ENCODE measurements at regions not wholly inside any gene's neighbourhood (a gene's known extent, or its start where the extent isn't known, plus 50 kb on each side); places are given as distances from the start of the nearest gene placed in this dataset.
"Not testable (repeated sequence)": the region's sequence is repeated elsewhere in the genome, so short reads cannot be mapped to it uniquely, and the experiment has no call there.

DNA sequence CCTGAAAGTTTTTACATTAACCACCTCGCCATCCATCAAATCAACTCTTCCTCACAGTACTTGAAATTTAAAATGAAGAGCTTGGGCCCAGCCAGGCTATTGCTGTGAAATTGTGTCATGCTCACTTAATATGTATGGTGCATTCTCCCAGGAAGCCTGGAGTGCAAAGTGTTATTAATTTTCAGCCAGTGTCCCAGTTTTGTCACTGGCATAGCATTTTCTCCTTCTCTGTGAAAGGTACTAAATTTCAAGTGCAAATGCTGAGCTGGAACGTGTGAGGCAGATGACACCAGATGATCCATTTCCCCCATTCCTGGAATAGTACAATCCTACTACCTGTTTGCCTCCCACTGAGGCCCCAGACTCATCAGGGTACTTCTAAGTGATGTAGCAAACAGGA is 397.6 kb upstream of the ACTBL2 start:
- Histone ChIP-seq H3K27me3 (ENCODE audit: insufficient read depth, insufficient read length) (no peaks in the 10 kb centered on the region), H3K9ac (ENCODE audit: insufficient read length, low read depth) (no peak overlapping the region), H3K36me3 (ENCODE audit: insufficient read depth, insufficient read length, low read length) (no peaks in the 10 kb centered on the region), H3K4me3 (ENCODE audit: insufficient read length, low read depth) (no peak overlapping the region), H3K9me3 (ENCODE audit: insufficient read depth, low read length) (no peaks in the 10 kb centered on the region), H3K4me1 (ENCODE audit: insufficient read depth, insufficient read length) (no peaks in the 10 kb centered on the region)
- TF ChIP-seq ZNF274 (IDR thresholded peaks at IDR 0.05; ENCODE audit: low read depth, low read length) (no peak), SUZ12 (IDR thresholded peaks at IDR 0.05; ENCODE audit: extremely low read depth, insufficient read depth, insufficient read length) (no peak), YY1 (IDR thresholded peaks at IDR 0.05; ENCODE audit: insufficient read depth, insufficient read length) (no peak)
- DNase-seq (ENCODE audit: low read depth, low spot score) = no peak

- DNase-seq (ENCODE audit: low read depth, low spot score) = no peak
- Histone ChIP-seq H3K9ac (ENCODE audit: insufficient read length, low read depth) (no peak overlapping the region), H3K4me1 (ENCODE audit: insufficient read depth, insufficient read length) (no peaks in the 10 kb centered on the region), H3K36me3 (ENCODE audit: insufficient read depth, insufficient read length, low read length) (no peaks in the 10 kb centered on the region), H3K9me3 (ENCODE audit: insufficient read depth, low read length) (no peaks in the 10 kb centered on the region), H3K4me3 (ENCODE audit: insufficient read length, low read depth) (no peak overlapping the region), H3K27me3 (ENCODE audit: insufficient read depth, insufficient read length) (no peaks in the 10 kb centered on the region)
- TF ChIP-seq YY1 (IDR thresholded peaks at IDR 0.05; ENCODE audit: insufficient read depth, insufficient read length) = no peak
- no peak for TF ChIP-seq SUZ12 (IDR thresholded peaks at IDR 0.05; ENCODE audit: extremely low read depth, insufficient read depth, insufficient read length)
- no peak for TF ChIP-seq ZNF274 (IDR thresholded peaks at IDR 0.05; ENCODE audit: low read depth, low read length)
These were observed 395.7 kb upstream of the ACTBL2 start for GRCh38 chr5:57878301-57878722.

DNA sequence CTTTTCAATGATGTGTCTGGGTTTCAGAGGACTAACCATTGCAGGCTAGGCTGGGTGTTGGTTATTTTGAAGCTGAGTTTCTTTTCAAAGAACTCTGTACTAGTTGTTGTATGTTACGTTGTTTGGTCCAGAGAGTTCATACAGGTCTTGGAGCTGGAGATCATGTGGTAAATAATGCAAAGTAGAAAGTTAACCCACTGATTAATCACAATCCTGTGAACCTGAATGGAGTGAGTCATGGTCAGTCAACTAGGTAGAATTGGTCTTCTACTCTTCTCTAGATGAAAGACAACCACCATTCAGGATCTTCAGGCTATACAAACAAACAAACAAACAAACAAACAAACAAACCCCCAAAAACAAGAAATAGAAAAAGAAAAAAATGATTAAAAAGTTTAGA is 388.9 kb upstream of the ACTBL2 start:
- no peak for TF ChIP-seq ZNF274 (IDR thresholded peaks at IDR 0.05; ENCODE audit: low read depth, low read length)
- TF ChIP-seq SUZ12 (IDR thresholded peaks at IDR 0.05; ENCODE audit: extremely low read depth, insufficient read depth, insufficient read length) = no peak
- no peak for TF ChIP-seq YY1 (IDR thresholded peaks at IDR 0.05; ENCODE audit: insufficient read depth, insufficient read length)
- Histone ChIP-seq H3K27me3 (ENCODE audit: insufficient read depth, insufficient read length) (no peaks in the 10 kb centered on the region), H3K9ac (ENCODE audit: insufficient read length, low read depth) (no peak overlapping the region), H3K4me3 (ENCODE audit: insufficient read length, low read depth) (no peak overlapping the region), H3K9me3 (ENCODE audit: insufficient read depth, low read length) (peaks cover 10% of the 10 kb centered on the region; the same call in 1 of the 2 replicates), H3K4me1 (ENCODE audit: insufficient read depth, insufficient read length) (no peaks in the 10 kb centered on the region), H3K36me3 (ENCODE audit: insufficient read depth, insufficient read length, low read length) (no peaks in the 10 kb centered on the region)
- DNase-seq (ENCODE audit: low read depth, low spot score) = no peak

- not testable (repeated sequence) for H3K27me3 ChIP-seq (ENCODE audit: insufficient read depth, insufficient read length)
These were observed 387.7 kb upstream of the ACTBL2 start for GRCh38 chr5:57870267-57870666.

GRCh38 chr5:57863661-57864060 is 381.1 kb upstream of the ACTBL2 start:
- TF ChIP-seq ZNF274 (IDR thresholded peaks at IDR 0.05; ENCODE audit: low read depth, low read length) (no peak), YY1 (IDR thresholded peaks at IDR 0.05; ENCODE audit: insufficient read depth, insufficient read length) (no peak), SUZ12 (IDR thresholded peaks at IDR 0.05; ENCODE audit: extremely low read depth, insufficient read depth, insufficient read length) (no peak)
- no peaks in the 10 kb centered on the region for H3K4me1 ChIP-seq (ENCODE audit: insufficient read depth, insufficient read length)
- no peak overlapping the region for H3K4me3 ChIP-seq (ENCODE audit: insufficient read length, low read depth)
- H3K9me3 ChIP-seq (ENCODE audit: insufficient read depth, low read length) = no peaks in the 10 kb centered on the region
- H3K27me3 ChIP-seq (ENCODE audit: insufficient read depth, insufficient read length) = no peaks in the 10 kb centered on the region
- H3K36me3 ChIP-seq (ENCODE audit: insufficient read depth, insufficient read length, low read length) = no peaks in the 10 kb centered on the region
- no peak overlapping the region for H3K9ac ChIP-seq (ENCODE audit: insufficient read length, low read depth)
- no peak for DNase-seq (ENCODE audit: low read depth, low spot score)

More at GRCh38 chr5:57870267-57870666, 387.7 kb upstream of the ACTBL2 start:
- H3K4me3 ChIP-seq (ENCODE audit: insufficient read length, low read depth); H3K4me1 ChIP-seq (ENCODE audit: insufficient read depth, insufficient read length); H3K36me3 ChIP-seq (ENCODE audit: insufficient read depth, insufficient read length, low read length); H3K9ac ChIP-seq (ENCODE audit: insufficient read length, low read depth); DNase-seq (ENCODE audit: low read depth, low spot score); H3K9me3 ChIP-seq (ENCODE audit: insufficient read depth, low read length): not testable (repeated sequence)

DNA sequence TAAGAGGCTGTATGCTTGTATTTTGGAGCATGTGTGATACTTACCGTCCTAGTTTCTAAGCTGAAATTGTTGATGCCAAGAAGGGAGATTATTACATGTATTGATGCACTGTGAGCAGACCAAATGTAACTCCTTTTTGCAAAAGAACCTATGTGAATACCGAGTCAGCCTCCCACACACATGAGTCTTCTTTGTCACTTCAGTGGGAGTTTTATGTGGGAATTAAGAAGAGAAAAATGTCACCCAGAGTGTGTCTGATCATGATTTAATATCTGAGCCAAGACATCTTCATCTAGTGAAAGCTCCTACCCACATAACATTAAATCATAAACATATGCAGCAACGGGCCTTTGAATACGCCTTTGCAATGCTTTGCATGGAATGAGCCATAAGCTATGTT is 380.3 kb upstream of the ACTBL2 start:
- Histone ChIP-seq H3K9ac (ENCODE audit: insufficient read length, low read depth) (no peak overlapping the region), H3K36me3 (ENCODE audit: insufficient read depth, insufficient read length, low read length) (no peaks in the 10 kb centered on the region), H3K27me3 (ENCODE audit: insufficient read depth, insufficient read length) (no peaks in the 10 kb centered on the region), H3K4me1 (ENCODE audit: insufficient read depth, insufficient read length) (no peaks in the 10 kb centered on the region), H3K4me3 (ENCODE audit: insufficient read length, low read depth) (no peak overlapping the region), H3K9me3 (ENCODE audit: insufficient read depth, low read length) (no peaks in the 10 kb centered on the region)
- DNase-seq (ENCODE audit: low read depth, low spot score) = no peak
- no peak for TF ChIP-seq ZNF274 (IDR thresholded peaks at IDR 0.05; ENCODE audit: low read depth, low read length)
- TF ChIP-seq YY1 (IDR thresholded peaks at IDR 0.05; ENCODE audit: insufficient read depth, insufficient read length) = no peak
- no peak for TF ChIP-seq SUZ12 (IDR thresholded peaks at IDR 0.05; ENCODE audit: extremely low read depth, insufficient read depth, insufficient read length)

DNA sequence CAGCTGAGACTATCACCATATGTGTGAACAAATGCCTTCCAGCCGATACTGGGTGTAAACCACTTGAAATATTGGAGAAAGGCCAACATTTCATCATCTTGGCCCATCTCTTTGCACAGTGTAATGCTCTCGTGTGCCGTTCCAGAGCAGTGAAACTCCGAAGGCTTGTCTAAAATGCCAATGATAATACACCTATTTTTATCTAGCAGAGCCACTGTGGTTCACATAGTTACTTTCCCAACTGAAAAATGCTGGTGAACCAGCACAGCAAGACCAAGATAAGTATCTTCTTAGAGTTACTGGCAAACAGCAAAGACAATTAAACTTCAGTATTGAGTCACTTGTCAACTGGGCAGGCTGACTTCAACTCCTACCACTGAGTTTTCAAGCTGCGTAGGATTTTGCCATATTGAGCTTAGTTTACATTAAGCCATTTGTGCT is 379.9 kb upstream of the ACTBL2 start:
- Histone ChIP-seq H3K4me3 (ENCODE audit: insufficient read length, low read depth) (no peak overlapping the region), H3K9me3 (ENCODE audit: insufficient read depth, low read length) (no peaks in the 10 kb centered on the region), H3K9ac (ENCODE audit: insufficient read length, low read depth) (no peak overlapping the region), H3K4me1 (ENCODE audit: insufficient read depth, insufficient read length) (no peaks in the 10 kb centered on the region), H3K27me3 (ENCODE audit: insufficient read depth, insufficient read length) (no peaks in the 10 kb centered on the region), H3K36me3 (ENCODE audit: insufficient read depth, insufficient read length, low read length) (no peaks in the 10 kb centered on the region)
- no peak for TF ChIP-seq SUZ12 (IDR thresholded peaks at IDR 0.05; ENCODE audit: extremely low read depth, insufficient read depth, insufficient read length)
- no peak for TF ChIP-seq YY1 (IDR thresholded peaks at IDR 0.05; ENCODE audit: insufficient read depth, insufficient read length)
- TF ChIP-seq ZNF274 (IDR thresholded peaks at IDR 0.05; ENCODE audit: low read depth, low read length) = no peak
- no peak for DNase-seq (ENCODE audit: low read depth, low spot score)

DNA sequence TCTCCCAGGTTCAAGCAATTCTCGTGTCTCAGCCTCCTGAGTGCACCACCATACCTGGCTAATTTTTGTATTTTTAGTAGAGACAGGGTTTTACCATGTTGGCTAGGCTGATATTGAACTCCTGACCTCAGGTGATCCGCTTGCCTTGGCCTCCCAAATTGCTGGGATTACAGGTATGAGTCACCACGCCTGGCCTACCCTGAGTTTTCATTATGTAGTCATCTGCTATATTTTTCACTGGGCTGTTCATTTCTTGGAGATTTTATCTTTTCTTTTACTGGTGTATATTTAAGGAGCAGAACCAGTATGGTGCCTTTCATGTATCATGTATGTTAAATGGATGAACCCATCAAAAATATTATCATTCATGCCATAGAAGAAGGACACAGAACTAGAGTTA is 377.0 kb upstream of the ACTBL2 start:
- TF ChIP-seq ZNF274 (IDR thresholded peaks at IDR 0.05; ENCODE audit: low read depth, low read length) (no peak), SUZ12 (IDR thresholded peaks at IDR 0.05; ENCODE audit: extremely low read depth, insufficient read depth, insufficient read length) (no peak), YY1 (IDR thresholded peaks at IDR 0.05; ENCODE audit: insufficient read depth, insufficient read length) (no peak)
- Histone ChIP-seq H3K9ac (ENCODE audit: insufficient read length, low read depth) (no peak overlapping the region), H3K4me1 (ENCODE audit: insufficient read depth, insufficient read length) (no peaks in the 10 kb centered on the region), H3K36me3 (ENCODE audit: insufficient read depth, insufficient read length, low read length) (no peaks in the 10 kb centered on the region), H3K4me3 (ENCODE audit: insufficient read length, low read depth) (no peak overlapping the region), H3K27me3 (ENCODE audit: insufficient read depth, insufficient read length) (no peaks in the 10 kb centered on the region), H3K9me3 (ENCODE audit: insufficient read depth, low read length) (no peaks in the 10 kb centered on the region)
- DNase-seq (ENCODE audit: low read depth, low spot score) = no peak
